GM12878 (cell line): ENCODE measurements at regions not wholly inside any gene's neighbourhood (a gene's known extent, or its start where the extent isn't known, plus 50 kb on each side); places are given as distances from the start of the nearest gene placed in this dataset.

ENCODE experiments used
- ATAC-seq: fragments of 200-7000 bp; cut with Tn5 transposase; 3 replicates; pipeline ENCODE4 v1.9.1; 2020; ENCODE audit warnings: mild to moderate bottlenecking, moderate library complexity
- BruUV-seq: library from RNA; stranded (reverse); fragments of 400-500 nt; replicated peaks from 2 replicates; lab custom pipeline; 2021; lab: Mats Ljungman, UMichigan
- CTCF ChIA-PET: fragments of 300-600 bp; sonication (Branson Sonifier 250); formaldehyde crosslinking; extraction: SDS; loops from one replicate; lab custom pipeline; 2021; ENCODE audit warnings: inconsistent platforms; lab: Yijun Ruan, JAX
- POLR2A ChIA-PET: fragments of 350-600 bp; formaldehyde crosslinking; extraction: SDS; loops from one replicate; lab custom pipeline; 2021; ENCODE audit warnings: inconsistent platforms; lab: Charles Lee
- RAD21 ChIA-PET: fragments of 300-600 bp; sonication (Branson Sonifier 250); formaldehyde crosslinking; loops from one replicate; lab custom pipeline; 2023; ENCODE audit warnings: antibody characterized with exemption; ENCODE audit not compliant: unreplicated experiment; lab: Charles Lee
- SMC1A ChIA-PET: fragments of 300-600 bp; sonication (Branson Sonifier 250); formaldehyde crosslinking; loops from one replicate; lab custom pipeline; 2023; ENCODE audit not compliant: unreplicated experiment, uncharacterized antibody; lab: Charles Lee
- DNase-seq: peaks from one replicate; pipeline ENCODE4 v3.0.0-alpha.2; 2011; ENCODE audit warnings: low read depth, low spot score
- FAIRE-seq: peaks from 3 replicates; lab custom pipeline; 2011; peaks lifted over from hg19 to GRCh38; lab: Jason Lieb, UNC
- H2AFZ ChIP-seq: 2 replicates; pipeline ENCODE4 v1.6.0; 2011; ENCODE audit warnings: low read depth, low read length, control low read depth; ENCODE audit not compliant: control insufficient read depth
- H3K27ac ChIP-seq: 2 replicates; pipeline ENCODE4 v1.5.1; 2011; ENCODE audit warnings: control low read depth; ENCODE audit not compliant: control insufficient read depth, insufficient read depth
- H3K27me3 ChIP-seq, 2 experiments: replicated peaks in 1 of 2; 2 replicates each; pipeline versions ENCODE4 v1.6.0 to v1.6.1; 2011; ENCODE audit warnings: low read length in 1 of 2; ENCODE audit not compliant: control insufficient read depth in 2 of 2, insufficient read depth in 2 of 2
- H3K36me3 ChIP-seq, 2 experiments: 2 replicates each; pipeline ENCODE4 v1.5.1; 2011; ENCODE audit warnings: low read length in 1 of 2; ENCODE audit not compliant: control insufficient read depth in 2 of 2, insufficient read depth in 2 of 2
- H3K4me1 ChIP-seq: 2 replicates; pipeline ENCODE4 v1.6.1; 2011; ENCODE audit warnings: mild to moderate bottlenecking, low read length, moderate library complexity, mixed read lengths; ENCODE audit not compliant: control insufficient read depth, insufficient read depth
- H3K4me2 ChIP-seq: 2 replicates; pipeline ENCODE4 v1.6.0; 2011; ENCODE audit warnings: control low read depth; ENCODE audit not compliant: control insufficient read depth, insufficient read depth
- H3K4me3 ChIP-seq: fragments of 200-600 bp; sonication (generic); 2 replicates; pipeline ENCODE4 v1.5.1; 2016
- H3K79me2 ChIP-seq: 2 replicates; pipeline ENCODE4 v1.6.0; 2011; ENCODE audit warnings: low read length; ENCODE audit not compliant: control insufficient read depth, insufficient read depth
- H3K9ac ChIP-seq: 2 replicates; pipeline ENCODE4 v1.8.0; 2011; ENCODE audit warnings: low read length, control low read depth, mixed read lengths; ENCODE audit not compliant: control insufficient read depth, insufficient read depth
- H3K9me3 ChIP-seq: replicated peaks from 3 replicates; pipeline ENCODE4 v1.5.1; 2011; ENCODE audit warnings: mild to moderate bottlenecking, low read length; ENCODE audit not compliant: control insufficient read depth, insufficient read depth
- H4K20me1 ChIP-seq: 2 replicates; pipeline ENCODE4 v1.6.0; 2011; ENCODE audit not compliant: control insufficient read depth, insufficient read depth
- ATF7 ChIP-seq: fragments of 450-650 bp; IDR thresholded peaks from 2 replicates; pipeline ENCODE4 v1.6.1; 2016; ENCODE audit warnings: low read depth, mild to moderate bottlenecking
- BACH1 ChIP-seq: fragments of 450-650 bp; IDR thresholded peaks from 2 replicates; pipeline ENCODE4 v1.6.1; 2017; ENCODE audit warnings: mild to moderate bottlenecking, borderline replicate concordance
- CBFB ChIP-seq: IDR thresholded peaks from 2 replicates; pipeline ENCODE4 v1.6.1; 2016; ENCODE audit warnings: antibody characterized with exemption, low read depth
- CHD2 ChIP-seq: IDR thresholded peaks from 2 replicates; pipeline ENCODE4 v1.6.1; 2011; ENCODE audit warnings: low read depth, low read length, improper control_type of control experiment, borderline replicate concordance
- CREB1 ChIP-seq: IDR thresholded peaks from 2 replicates; pipeline ENCODE4 v1.6.1; 2012; ENCODE audit warnings: low read depth, mild to moderate bottlenecking, inconsistent platforms
- EZH2 ChIP-seq: IDR thresholded peaks from 2 replicates; pipeline ENCODE4 v1.6.1; 2012; ENCODE audit warnings: low read depth, mild to moderate bottlenecking, control low read depth, inconsistent platforms, low read length, borderline replicate concordance; ENCODE audit not compliant: control insufficient read depth
- GATAD2B ChIP-seq: fragments of 450-650 bp; conservative IDR thresholded peaks from 2 replicates; pipeline ENCODE4 v1.6.1; 2017; ENCODE audit warnings: low read depth, mild to moderate bottlenecking, moderate library complexity
- KAT2A ChIP-seq: conservative IDR thresholded peaks from 2 replicates; pipeline ENCODE4 v1.6.1; 2011; ENCODE audit warnings: low read depth, low read length; ENCODE audit not compliant: control insufficient read depth
- MLLT1 ChIP-seq: fragments of 450-650 bp; IDR thresholded peaks from 2 replicates; pipeline ENCODE4 v1.6.1; 2016; ENCODE audit warnings: mild to moderate bottlenecking
- MYC ChIP-seq: IDR thresholded peaks from 2 replicates; pipeline ENCODE4 v1.6.1; 2011; ENCODE audit warnings: mild to moderate bottlenecking, low read length, moderate library complexity, inconsistent platforms; ENCODE audit not compliant: insufficient read depth, insufficient replicate concordance, insufficient read length, severe bottlenecking
- NFYB ChIP-seq: IDR thresholded peaks from 2 replicates; pipeline ENCODE4 v1.6.1; 2011; ENCODE audit warnings: low read depth, mild to moderate bottlenecking, low read length, improper control_type of control experiment, moderate library complexity; ENCODE audit not compliant: insufficient read depth
- NR2C1 ChIP-seq: fragments of 450-650 bp; IDR thresholded peaks from 2 replicates; pipeline ENCODE4 v1.6.1; 2017; ENCODE audit warnings: antibody characterized with exemption, mild to moderate bottlenecking, moderate library complexity
- RBBP5 ChIP-seq: fragments of 200-600 bp; sonication (generic); conservative IDR thresholded peaks from 2 replicates; pipeline ENCODE4 v1.6.1; 2016
- SIX5 ChIP-seq: IDR thresholded peaks from 2 replicates; pipeline ENCODE4 v1.6.1; 2011; ENCODE audit warnings: mild to moderate bottlenecking, low read depth, low read length, moderate library complexity; ENCODE audit not compliant: severe bottlenecking
- SP1 ChIP-seq: IDR thresholded peaks from one replicate; pipeline ENCODE4 v1.6.1; 2011; ENCODE audit warnings: low read depth, low read length
- SRF ChIP-seq, 2 experiments: IDR thresholded peaks; 2 replicates each; pipeline ENCODE4 v1.6.1; 2011; ENCODE audit warnings: low read depth in 2 of 2, low read length in 2 of 2, mild to moderate bottlenecking in 1 of 2, moderate library complexity in 1 of 2
- STAT3 ChIP-seq: IDR thresholded peaks from 2 replicates; pipeline ENCODE4 v1.6.1; 2011; ENCODE audit warnings: low read depth, low read length, improper control_type of control experiment
- USF1 ChIP-seq: IDR thresholded peaks from 2 replicates; pipeline ENCODE4 v1.6.1; 2011; ENCODE audit warnings: borderline replicate concordance, low read depth, mild to moderate bottlenecking, moderate library complexity, mixed read lengths, low read length; ENCODE audit not compliant: insufficient read depth; ENCODE audit errors: extremely low read length
- ZBED1 ChIP-seq: IDR thresholded peaks from 2 replicates; pipeline ENCODE4 v1.6.1; 2016; ENCODE audit warnings: borderline replicate concordance
- ZNF274 ChIP-seq: IDR thresholded peaks from one replicate; pipeline ENCODE4 v1.8.0; 2011; ENCODE audit not compliant: insufficient read length, insufficient read depth
- WGBS: methylation state at CpG from one replicate; pipeline ENCODE4 v1.1.6; 2016; ENCODE audit warnings: low lambda C conversion rate; ENCODE audit not compliant: insufficient replicate concordance, insufficient coverage; ENCODE audit errors: missing lambda C conversion rate; 5-methylcytosine and 5-hydroxymethylcytosine counted together
- in situ Hi-C: fragments of 300-500 bp; cut with MboI; formaldehyde crosslinking; loops from 9 replicates; pipeline ENCODE4 v1.14.3; 2018; ENCODE audit warnings: mixed read lengths
- intact Hi-C: fragments of 100-400 bp; cut with micrococcal nuclease; formaldehyde crosslinking; loops from one replicate; pipeline ENCODE4 v1.14.2; 2022; ENCODE audit not compliant: unreplicated experiment

- ChIA-PET CTCF (no interaction called here), RAD21 (no interaction called here), POLR2A (no interaction called here), SMC1A (interaction anchor here (0.6 to 1.1 kb wide), 2 partner anchors 9 to 26 kb away, joined by 3 read pairs; no protein-coding TSS in a partner anchor)
- intact Hi-C loops, result no loop called here
- 10% methylated on average over 5 of the region's 5 CpGs for WGBS
- H3K4me2 ChIP-seq, result no peak overlapping the region
- H3K4me3 ChIP-seq, result no peak overlapping the region
- H3K9me3 ChIP-seq, result no peaks in the 10 kb centered on the region
- H3K27me3 ChIP-seq, result 0 out of 4 replicates have a peak, but pooled peaks cover 0 to 2% of the 10 kb centered on the region in 2 experiments
- no peak overlapping the region for H2AFZ ChIP-seq
- no peak for FAIRE-seq
- no peak for ATAC-seq
- no peaks in the 10 kb centered on the region for H3K36me3 ChIP-seq
- no peaks in the 10 kb centered on the region for H3K79me2 ChIP-seq
- no peaks in the 10 kb centered on the region for H4K20me1 ChIP-seq
- BruUV-seq, result no TSS peak
- H3K9ac ChIP-seq, result no peak overlapping the region
- no peak overlapping the region for H3K27ac ChIP-seq
- H3K4me1 ChIP-seq, result no peaks in the 10 kb centered on the region
- in situ Hi-C loops, result no loop called here
- TF ChIP-seq ATF7, result no peak
- no peak for TF ChIP-seq ZNF274
- TF ChIP-seq BACH1, result no peak
- no peak for TF ChIP-seq USF1
- no peak for TF ChIP-seq ZBED1
- TF ChIP-seq NR2C1, result no peak
- TF ChIP-seq CHD2, result no peak
- no peak for TF ChIP-seq SIX5
- TF ChIP-seq NFYB, result no peak
- TF ChIP-seq GATAD2B, result no peak
- TF ChIP-seq STAT3, result no peak
- no peak for TF ChIP-seq MYC
- no peak for TF ChIP-seq MLLT1
- TF ChIP-seq CREB1, result no peak
- no peak for TF ChIP-seq CBFB
- TF ChIP-seq RBBP5, result no peak
- no peak for TF ChIP-seq SRF (IDR thresholded peaks at IDR 0.05; ENCODE audit: low read depth in 2 of 2, low read length in 2 of 2)
- TF ChIP-seq EZH2, result no peak
- no peak for TF ChIP-seq KAT2A
- no peak for TF ChIP-seq SP1
- no peak for DNase-seq
Measured at GRCh38 chr14:93861836-93862235, 65.3 kb upstream of the FAM181A start.
